ENCODE measurements at regions not wholly inside any gene's neighbourhood (a gene's known extent, or its start where the extent isn't known, plus 50 kb on each side); places are given as distances from the start of the nearest gene placed in this dataset.

GRCh38 chr11:122261546-122261945 is 145.5 kb upstream of the BLID start:
- WGBS, 2 donors, result 88 to 93% methylated on average over 4 of the region's 4 CpGs
- Histone ChIP-seq H3K4me1 (no peaks in the 10 kb centered on the region), H3K36me3 (ENCODE audit: low read depth, missing control alignments) (no peaks in the 10 kb centered on the region), H3K27me3 (no peaks in the 10 kb centered on the region), H3K27ac (no peak overlapping the region), H3K9me3 (no peaks in the 10 kb centered on the region), H3K4me3 (no peak overlapping the region)
- no peak for DNase-seq
- intact Hi-C loops (cut with DNase I; ENCODE audit: low total_unique reads), result no loop called here
- TF ChIP-seq CTCF (IDR thresholded peaks at IDR 0.05), result no peak
- no peak for TF ChIP-seq POLR2A (IDR thresholded peaks at IDR 0.05)

- Histone ChIP-seq H3K9me3 (no peaks in the 10 kb centered on the region), H3K27me3 (no peaks in the 10 kb centered on the region), H3K27ac (no peak overlapping the region), H3K4me3 (no peak overlapping the region), H3K36me3 (ENCODE audit: low read depth, missing control alignments) (no peaks in the 10 kb centered on the region), H3K4me1 (no peaks in the 10 kb centered on the region)
- 91 to 95% methylated on average over 7 of the region's 7 CpGs for WGBS, 2 donors
- DNase-seq, result no peak
- intact Hi-C loops (cut with DNase I; ENCODE audit: low total_unique reads), result no loop called here
- TF ChIP-seq POLR2A (IDR thresholded peaks at IDR 0.05), result no peak
- TF ChIP-seq CTCF (IDR thresholded peaks at IDR 0.05), result no peak
Observed at GRCh38 chr11:122259195-122259821, 143.3 kb upstream of the BLID start.

GRCh38 chr11:122258446-122259194 is 142.6 kb upstream of the BLID start:
- no peak for TF ChIP-seq POLR2A (IDR thresholded peaks at IDR 0.05)
- no peak for TF ChIP-seq CTCF (IDR thresholded peaks at IDR 0.05)
- no peak overlapping the region for H3K27ac ChIP-seq
- 64 to 81% methylated on average over 1 of the region's 1 CpG for WGBS, 2 donors
- H3K36me3 ChIP-seq (ENCODE audit: low read depth, missing control alignments), result no peaks in the 10 kb centered on the region
- intact Hi-C loops (cut with DNase I; ENCODE audit: low total_unique reads), result no loop called here
- no peaks in the 10 kb centered on the region for H3K9me3 ChIP-seq
- no peaks in the 10 kb centered on the region for H3K4me1 ChIP-seq
- no peaks in the 10 kb centered on the region for H3K27me3 ChIP-seq
- no peak overlapping the region for H3K4me3 ChIP-seq
- DNase-seq, result no peak

- no peak for DNase-seq
- no peak overlapping the region for H3K4me3 ChIP-seq
- TF ChIP-seq CTCF (IDR thresholded peaks at IDR 0.05) (no peak), POLR2A (IDR thresholded peaks at IDR 0.05) (no peak)
- no peaks in the 10 kb centered on the region for H3K27me3 ChIP-seq
- H3K9me3 ChIP-seq, result no peaks in the 10 kb centered on the region
- H3K36me3 ChIP-seq (ENCODE audit: low read depth, missing control alignments), result no peaks in the 10 kb centered on the region
- H3K4me1 ChIP-seq, result no peaks in the 10 kb centered on the region
- H3K27ac ChIP-seq, result no peak overlapping the region
- intact Hi-C loops (cut with DNase I; ENCODE audit: low total_unique reads), result no loop called here
- 38 to 40% methylated on average over 4 of the region's 4 CpGs for WGBS, 2 donors
Observed at GRCh38 chr11:122253589-122254231, 137.7 kb upstream of the BLID start.

All from testis (tissue), 2 donors.